HG02852 (cell line): ENCODE measurements at regions not wholly inside any gene's neighbourhood (a gene's known extent, or its start where the extent isn't known, plus 50 kb on each side); places are given as distances from the start of the nearest gene placed in this dataset.

Experiments
- ATAC-seq: cut with Tn5 transposase; IDR thresholded peaks from one replicate; pipeline ENCODE4 v1.9.1; 2021; ENCODE audit warnings: mild to moderate bottlenecking, moderate library complexity; ENCODE audit not compliant: unreplicated experiment

DNA sequence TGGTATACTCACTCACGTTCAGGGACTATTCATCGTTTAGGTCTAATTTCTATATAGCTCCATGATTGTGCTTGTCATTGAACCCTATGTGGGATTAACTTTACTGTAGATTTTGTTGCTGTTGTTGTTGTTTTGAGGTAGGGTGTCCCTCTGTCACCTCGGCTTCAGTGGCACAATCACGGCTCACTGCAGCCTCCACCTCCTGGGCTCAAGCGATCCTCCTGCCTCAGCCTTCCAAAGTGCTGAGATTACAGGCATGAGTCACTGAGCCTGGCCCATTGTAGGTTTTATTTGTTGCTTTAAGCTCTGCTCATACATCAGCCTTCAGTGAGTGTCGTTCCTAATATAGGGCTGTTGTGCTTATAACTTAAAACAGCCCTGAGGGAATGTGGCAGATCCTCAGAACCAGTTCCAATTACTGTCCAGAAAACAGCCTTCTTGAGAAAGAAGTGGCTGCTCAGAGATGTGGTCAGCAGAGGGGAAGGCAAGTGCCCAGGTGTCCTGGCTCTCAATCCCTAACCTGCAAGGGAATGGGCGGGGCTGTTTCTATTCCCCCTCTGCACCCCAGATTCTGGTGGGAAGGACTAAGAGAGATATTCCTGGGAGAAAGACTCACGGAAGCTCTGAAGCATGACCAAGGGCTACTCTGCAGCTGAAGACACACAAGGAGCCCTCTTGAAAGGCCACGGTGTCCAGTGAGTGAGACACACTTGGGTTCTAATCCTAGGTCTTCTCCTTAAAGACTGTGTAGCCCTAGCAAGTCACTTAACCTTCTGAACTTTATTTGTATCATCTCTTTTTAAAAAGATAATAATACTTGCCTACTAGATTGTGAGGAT is 79.6 kb upstream of the LCLAT1 start:
- ATAC-seq = no peak

DNA sequence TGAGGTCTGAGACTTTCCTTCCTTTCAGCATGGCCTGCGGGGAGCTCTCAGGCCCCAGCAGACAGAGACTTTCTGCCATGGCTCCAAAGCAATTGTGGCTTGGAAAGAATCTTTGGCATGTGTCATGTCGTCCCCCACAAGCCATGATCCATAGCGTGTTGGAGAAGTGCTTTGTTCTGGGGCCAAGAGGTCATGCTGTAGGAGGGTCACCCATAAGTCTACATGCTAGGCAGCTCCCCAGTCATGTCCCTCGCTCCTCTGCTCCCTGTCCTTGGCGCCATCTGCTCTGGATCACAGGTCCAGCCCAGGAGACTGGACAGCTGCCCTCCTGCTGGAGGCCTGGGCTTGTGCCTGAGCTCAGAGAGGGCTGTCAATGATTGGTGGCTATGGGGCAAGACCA is 78.8 kb upstream of the LCLAT1 start:
- no peak for ATAC-seq

- no peak for ATAC-seq
Measured at GRCh38 chr2:30371028-30371689, 75.9 kb upstream of the LCLAT1 start.

GRCh38 chr2:30371772-30372373 is 75.2 kb upstream of the LCLAT1 start:
- ATAC-seq = no peak

DNA sequence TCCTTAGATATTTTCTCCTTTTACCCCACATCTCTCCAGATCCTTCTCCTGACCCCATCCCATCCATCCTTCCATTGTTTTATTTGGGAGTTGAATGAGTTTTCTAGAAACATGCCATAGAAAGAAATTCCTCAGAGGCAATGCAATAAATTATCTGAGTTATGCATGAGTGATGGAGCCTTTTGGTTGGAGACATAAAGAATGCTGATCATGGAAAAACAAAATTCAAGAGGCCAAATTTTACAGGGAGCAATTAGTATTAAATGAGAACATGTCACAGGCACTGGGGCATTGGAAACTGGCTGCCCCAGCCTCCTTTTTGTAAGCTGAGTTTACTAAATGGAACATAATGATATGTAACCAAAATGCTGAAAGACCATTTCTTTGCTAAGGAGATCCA is 74.2 kb upstream of the LCLAT1 start:
- no peak for ATAC-seq

DNA sequence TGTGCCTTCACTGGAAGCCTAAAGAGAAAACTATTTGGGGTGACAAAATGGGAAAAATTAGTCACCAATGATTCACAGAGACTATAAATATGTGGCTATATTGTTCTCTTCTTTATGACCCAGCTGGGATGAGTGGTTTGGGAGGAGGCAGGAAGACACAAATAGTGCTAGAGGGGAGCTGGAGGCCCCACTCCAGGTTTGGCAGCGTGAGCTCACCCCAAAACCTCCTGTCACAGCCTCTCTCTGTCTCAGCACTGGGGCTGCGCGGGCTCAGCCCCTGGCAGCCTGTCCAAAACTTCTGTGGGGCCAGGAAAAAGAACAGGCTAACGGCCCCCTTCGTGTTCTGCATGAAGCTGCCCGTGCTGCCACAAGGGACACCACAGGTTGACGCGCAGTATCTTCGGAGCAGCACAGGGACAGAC is 73.2 kb upstream of the LCLAT1 start:
- ATAC-seq = no peak

- no peak for ATAC-seq
Measured at GRCh38 chr2:30374380-30374779, 72.7 kb upstream of the LCLAT1 start.

- no peak for ATAC-seq
Measured at GRCh38 chr2:30375915-30376314, 71.1 kb upstream of the LCLAT1 start.

GRCh38 chr2:30379481-30379880 is 67.6 kb upstream of the LCLAT1 start:
- no peak for ATAC-seq

- no peak for ATAC-seq
Measured at GRCh38 chr2:30380824-30381223, 66.2 kb upstream of the LCLAT1 start.

- no peak for ATAC-seq
Measured at GRCh38 chr2:30382162-30382783, 64.8 kb upstream of the LCLAT1 start.

DNA sequence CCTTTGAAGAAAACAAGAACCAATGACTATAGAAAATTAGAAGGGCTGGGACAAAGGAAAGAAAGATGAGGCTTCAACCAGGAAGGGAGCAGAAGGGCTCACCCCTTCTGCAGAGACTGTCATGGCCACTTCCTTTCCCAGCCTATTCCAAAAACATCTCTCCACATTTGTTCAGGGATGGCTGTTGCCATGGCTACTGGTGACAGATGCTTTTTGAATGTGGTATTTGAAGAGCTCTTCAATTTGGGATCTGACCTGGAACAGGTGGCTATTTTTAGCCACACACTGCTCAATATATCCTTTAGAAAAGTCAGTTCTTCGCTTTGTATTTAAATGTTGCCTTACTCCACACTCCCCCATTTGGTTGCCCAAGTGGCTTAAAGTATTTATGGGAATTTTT is 64.1 kb upstream of the LCLAT1 start:
- ATAC-seq = no peak

- ATAC-seq = no peak
Measured at GRCh38 chr2:30385327-30385726, 61.7 kb upstream of the LCLAT1 start.

DNA sequence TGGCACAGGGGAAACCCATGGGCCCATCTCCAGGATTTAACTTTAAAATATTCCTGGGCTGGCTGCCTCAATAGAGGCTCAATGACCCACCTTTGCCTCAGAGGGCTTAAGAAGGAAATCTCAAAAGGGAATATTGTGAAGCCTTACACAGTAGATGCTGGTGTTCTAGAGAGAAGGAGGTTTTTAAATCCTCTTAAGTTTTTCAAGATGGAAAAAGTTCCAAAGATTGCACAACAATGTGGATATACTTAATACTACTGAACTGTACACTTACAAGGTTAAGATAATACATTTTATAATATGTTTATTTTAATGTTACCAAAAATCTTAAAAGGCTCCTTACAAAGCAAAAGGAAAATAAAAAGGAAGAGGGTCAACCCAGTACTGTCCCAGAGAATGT is 54.9 kb upstream of the LCLAT1 start:
- no peak for ATAC-seq

- no peak for ATAC-seq
Measured at GRCh38 chr2:30393510-30393909, 53.5 kb upstream of the LCLAT1 start.

DNA sequence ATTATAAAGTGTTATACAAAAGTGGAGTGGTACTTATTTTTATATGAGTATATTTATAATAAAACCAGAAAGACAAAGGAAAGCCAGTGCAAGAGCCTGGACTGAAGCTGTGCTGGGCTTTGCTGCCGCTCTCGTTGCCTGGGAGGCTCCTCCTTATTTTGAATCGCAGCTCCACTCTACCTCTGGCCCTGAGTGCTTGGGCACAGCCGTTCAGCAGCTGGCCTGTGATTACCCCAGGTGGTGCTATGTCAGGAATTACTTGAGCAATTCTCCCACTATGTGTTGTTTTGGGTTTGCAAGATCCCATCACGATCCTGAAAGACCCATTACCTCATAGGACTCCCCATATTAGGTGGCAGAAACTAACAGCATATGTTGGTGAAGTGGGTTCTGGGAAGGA is 53.0 kb upstream of the LCLAT1 start:
- ATAC-seq = no peak

GRCh38 chr2:30396436-30397232 is 50.4 kb upstream of the LCLAT1 start:
- ATAC-seq = no peak
